Fibroblast of peridontal ligament (primary cell): ENCODE measurements at regions not wholly inside any gene's neighbourhood (a gene's known extent, or its start where the extent isn't known, plus 50 kb on each side); places are given as distances from the start of the nearest gene placed in this dataset.
"Not testable (repeated sequence)": the region's sequence is repeated elsewhere in the genome, so short reads cannot be mapped to it uniquely, and the experiment has no call there.

Experiments used
- DNase-seq: peaks from one replicate; pipeline ENCODE4 v3.0.0-alpha.2; 2010; ENCODE audit errors: extremely low read depth

DNA sequence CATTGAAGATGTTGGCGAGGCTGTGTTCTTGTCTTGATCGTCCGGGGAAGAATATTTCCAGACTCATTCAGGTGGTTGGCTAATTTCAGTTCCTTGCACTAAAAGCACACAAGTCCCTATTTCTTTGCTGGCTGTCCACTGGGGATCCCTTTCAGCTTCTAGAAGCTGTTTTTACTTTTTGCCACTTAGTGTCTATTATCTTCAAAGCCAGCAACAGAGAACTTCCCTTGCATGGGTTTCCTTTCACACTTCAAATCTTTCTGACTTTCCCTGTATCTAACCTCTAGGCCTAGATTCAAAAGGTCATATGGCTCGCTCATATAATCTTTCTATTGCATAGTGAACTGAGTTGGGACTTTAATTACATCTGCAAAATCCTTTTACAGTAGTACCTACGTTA is 215.3 kb upstream of the PCDH9 start:
- DNase-seq: no peak

DNA sequence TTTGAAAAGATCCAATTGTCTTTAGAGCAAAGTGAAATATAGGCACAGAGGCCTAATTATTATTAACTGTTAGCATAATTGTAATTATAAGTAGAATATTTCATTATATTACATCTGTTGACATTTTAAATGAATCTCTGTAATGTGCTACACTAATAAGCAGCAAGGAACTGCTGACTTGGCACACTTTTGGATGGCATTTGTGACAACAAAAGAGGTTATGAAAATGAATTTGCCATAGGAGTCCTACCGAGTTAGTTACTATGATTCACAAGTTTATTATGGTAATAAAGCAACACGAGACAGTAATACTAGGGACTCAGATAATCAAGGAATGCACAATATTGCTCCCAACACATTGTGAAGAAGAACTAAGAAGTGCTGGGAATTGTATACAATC is 213.8 kb upstream of the PCDH9 start:
- DNase-seq: no peak

DNA sequence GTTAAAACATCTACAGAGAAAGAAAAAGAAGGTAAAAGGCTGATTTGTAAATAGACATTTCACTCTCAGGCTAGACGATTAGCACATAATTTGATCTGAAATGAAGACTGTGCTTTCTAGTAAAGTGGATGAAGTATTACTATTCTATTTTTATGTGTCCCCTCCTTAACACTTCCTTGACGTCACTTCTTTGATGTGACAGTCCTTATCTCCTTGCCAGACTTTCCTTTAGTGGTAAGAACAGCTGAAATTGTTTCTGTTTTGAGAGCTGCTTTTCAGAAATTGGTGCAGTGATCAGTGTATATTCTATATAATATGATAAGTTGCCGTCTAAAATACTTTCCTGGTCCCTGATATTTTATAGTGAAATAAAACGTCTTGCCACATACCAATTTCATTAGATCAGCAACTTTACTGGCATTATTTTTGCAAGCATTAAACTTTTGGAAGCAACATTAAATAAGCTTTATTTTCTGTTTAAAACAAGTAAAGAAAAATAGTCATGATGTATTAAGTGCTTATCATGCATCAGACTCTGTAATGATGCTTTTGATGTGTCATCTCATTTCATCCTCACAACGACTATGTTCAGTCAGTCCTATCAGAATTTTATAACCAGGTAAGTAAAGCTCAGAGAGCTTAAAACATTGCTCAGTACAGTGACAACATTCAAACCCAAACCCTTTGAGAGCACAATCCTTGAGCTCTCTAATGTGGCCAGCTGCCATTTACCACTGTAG is 210.3 kb upstream of the PCDH9 start:
- DNase-seq: no peak

DNA sequence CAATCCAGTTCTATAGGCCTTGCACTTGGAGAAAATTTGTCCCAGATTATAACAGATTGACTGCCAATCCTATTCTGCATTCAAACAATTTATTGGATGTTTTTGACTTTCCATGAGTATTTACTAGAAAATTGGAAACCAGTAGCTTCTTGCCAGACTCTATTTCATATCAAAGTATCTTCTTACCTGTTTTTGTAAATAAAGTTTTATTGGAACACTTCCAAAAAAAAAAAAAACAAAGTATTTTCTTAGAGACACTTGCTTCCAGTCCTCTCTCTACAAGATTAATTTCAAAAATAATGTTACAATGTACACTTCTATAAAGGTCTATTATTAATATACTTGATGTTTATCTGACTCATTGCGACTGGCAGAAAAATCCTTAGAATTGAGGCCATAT is 209.2 kb upstream of the PCDH9 start:
- DNase-seq: no peak

DNA sequence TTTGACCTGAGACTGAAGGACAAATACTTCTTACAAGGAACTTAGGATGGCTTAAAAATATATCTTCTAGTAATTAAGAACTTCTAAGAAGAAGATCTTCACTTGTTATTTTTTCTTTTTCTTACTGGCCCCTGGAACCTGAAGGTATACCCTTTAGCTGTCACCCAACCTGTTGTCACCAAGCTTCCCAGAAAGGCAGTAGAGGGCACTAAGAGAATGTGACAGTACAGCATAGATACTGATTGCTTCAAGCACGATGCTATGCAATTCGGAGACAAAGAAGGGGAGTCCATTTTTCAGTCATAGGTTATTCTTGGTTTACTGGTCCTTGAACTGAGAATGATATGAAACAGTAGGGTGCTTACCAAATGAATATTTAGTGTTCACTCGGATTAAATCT is 208.3 kb upstream of the PCDH9 start:
- peak; percentile 1 for DNase-seq

DNA sequence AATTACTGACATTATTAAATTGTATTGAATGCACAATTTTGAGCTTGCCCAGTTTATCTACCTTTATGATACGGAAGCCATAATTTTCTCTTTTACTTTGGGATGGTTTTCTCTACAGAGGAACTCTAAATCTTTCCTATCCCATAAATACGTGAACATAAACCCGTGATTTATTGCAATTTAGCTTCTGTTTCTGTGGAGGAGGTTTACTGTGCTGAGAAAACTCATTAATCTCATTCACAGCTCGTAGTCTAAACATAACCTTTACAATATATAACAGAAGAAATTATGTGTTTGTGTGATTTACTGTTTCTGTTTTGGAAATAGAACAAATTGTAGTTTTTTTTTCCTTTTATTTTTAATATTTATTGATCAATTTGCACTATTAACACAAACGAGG is 207.1 kb upstream of the PCDH9 start:
- DNase-seq: no peak

DNA sequence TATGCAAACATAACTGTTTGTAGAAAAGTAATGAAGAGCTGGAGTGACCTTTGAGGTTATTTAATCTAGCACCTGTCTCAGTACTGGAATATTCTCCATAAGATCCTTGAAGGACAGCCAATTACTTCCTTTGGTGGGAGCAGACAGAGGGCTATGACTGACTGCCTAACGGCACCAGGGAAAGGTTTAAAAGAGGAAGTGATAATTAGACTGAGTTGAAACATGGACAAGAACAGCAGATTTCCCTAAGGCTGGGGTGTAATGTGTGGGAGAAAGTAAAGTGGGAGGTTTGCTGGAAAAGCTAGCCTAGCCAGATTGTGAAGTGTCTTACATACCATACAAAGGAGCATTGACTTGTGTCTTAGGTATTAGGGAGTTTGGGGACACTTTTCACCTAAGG is 191.3 kb upstream of the PCDH9 start:
- DNase-seq: no peak

DNA sequence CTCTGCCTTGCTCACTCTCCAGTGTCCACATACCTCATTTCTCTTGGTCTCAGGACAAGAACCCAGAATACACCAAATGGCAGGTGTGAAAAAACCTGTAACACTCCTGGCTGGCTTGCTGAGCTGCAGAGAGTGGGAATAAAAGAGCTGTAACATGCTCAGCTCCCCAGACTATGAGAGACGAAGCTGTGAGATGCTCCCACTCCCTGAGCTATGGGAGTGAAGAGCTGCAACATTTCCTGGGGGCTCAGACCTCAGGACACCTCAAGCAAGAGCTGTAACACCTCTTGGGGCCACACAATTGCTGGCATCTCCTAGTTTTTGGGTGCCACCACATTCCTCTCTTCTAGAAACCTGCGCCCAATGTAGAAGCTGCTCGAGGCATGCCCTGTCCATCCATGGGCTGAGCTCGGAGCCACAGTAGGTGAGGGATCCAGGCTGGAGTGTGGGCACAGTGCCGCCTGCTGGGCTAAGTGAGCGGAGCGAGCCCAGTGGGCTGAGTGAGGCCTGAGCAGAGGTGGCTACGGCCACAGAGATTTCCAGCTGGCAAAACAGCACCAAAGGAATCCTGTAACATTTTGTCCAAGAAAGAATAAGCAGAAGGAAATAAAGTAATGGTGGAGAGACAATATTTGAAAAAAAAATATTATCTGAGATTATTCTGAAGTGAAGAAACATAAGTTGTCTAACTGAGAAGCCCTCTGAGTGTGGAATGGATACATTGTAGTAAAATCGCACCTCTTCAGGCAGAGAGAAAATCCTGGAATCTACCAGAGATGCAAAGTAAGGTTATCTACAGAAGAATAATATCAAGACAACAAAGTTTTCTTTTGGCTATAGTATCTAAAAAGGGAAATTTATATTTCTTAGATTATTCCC is 186.2 kb upstream of the PCDH9 start:
- DNase-seq: peak; percentile 21

DNA sequence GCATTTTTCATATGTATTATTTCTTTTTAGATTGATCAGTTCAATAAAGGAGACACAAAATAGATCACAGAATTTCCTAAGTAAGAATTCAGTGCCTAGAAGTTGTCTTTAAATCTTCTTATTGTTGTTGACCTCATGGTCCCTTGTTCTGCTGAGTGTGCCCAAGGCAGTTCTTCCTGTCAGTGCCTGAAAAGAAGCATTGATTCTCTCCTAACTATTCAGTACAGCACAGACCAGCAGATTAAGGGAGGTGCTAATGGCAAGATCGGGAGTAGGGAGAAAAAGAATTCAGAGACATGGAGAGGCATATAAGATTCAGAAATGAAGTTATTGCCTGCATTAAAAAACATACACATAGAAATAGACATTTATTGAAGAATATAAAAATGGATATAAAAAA is 180.5 kb upstream of the PCDH9 start:
- no peak for DNase-seq

DNA sequence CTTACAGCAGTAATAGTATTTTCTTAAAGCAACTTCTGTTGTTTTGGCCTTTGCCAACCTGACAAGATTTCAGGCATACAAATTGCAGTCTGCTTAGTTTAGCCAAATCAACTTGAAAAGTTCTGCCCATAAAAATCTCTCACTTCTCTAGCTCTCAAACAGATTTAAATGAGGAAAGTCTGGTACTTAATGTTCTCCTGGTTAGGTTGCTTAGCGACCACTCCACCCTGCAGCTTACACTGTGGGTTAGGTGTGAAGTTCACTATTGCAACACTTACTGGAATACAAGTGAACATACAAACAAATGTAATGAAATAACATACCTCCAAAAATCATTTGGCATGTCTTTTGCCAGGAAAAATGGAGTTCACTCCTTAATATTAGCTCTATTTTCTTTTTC is 178.7 kb upstream of the PCDH9 start:
- no peak for DNase-seq

DNA sequence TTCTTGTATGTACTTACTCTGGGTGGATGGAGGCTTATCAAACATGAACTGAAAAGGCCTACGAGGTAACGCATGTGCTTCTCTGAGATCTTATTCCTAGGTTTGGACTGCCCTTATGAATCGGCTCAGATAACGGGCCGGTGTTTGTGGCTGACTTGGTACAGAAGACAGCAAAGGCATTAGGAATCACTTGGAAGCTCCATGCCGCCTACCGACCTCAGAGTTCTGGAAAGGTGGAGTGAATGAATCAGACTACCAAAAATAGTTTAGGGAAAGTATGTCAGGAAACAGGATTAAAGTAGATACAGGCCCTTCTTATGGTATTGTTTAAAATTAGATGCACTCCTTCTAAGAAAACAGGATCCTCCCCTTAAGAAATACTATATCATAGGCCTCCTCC is 172.4 kb upstream of the PCDH9 start:
- DNase-seq: no peak

DNA sequence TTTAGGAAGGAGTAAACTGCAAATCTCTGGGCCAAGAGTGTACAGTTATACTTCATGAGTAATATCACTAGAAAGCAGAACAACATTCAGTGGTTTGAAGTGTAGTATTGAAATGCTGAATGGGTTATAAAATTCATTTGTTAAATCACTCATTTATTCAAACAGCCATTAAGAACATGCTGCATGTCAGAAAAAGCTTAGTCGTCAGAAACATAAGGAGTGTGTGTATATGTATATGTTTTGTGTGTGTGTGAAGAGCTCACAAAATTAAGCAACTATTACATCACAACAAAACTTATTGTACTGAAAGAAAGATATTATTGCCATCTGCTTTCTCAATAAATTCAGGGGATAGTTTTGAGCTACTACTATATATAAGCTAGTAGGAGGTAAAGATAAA is 165.4 kb upstream of the PCDH9 start:
- DNase-seq: no peak

DNA sequence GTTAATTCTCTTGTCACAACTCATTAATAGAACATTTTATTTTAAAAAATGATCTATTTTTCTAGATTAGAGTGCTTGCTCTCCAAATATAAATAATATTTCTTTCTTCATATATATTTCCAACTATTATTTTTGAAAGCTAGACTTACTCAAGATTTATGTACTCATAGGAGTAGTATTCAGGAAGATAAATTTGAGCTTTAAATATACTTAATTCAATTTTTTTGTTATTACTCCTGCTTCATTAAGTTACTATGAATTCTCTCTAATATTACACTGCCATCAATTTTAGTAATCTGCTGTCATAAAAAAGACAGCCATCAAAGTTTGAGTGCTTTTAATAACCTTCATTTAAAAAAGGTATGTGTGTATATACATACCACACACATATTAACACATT is 161.9 kb upstream of the PCDH9 start:
- DNase-seq: no peak

DNA sequence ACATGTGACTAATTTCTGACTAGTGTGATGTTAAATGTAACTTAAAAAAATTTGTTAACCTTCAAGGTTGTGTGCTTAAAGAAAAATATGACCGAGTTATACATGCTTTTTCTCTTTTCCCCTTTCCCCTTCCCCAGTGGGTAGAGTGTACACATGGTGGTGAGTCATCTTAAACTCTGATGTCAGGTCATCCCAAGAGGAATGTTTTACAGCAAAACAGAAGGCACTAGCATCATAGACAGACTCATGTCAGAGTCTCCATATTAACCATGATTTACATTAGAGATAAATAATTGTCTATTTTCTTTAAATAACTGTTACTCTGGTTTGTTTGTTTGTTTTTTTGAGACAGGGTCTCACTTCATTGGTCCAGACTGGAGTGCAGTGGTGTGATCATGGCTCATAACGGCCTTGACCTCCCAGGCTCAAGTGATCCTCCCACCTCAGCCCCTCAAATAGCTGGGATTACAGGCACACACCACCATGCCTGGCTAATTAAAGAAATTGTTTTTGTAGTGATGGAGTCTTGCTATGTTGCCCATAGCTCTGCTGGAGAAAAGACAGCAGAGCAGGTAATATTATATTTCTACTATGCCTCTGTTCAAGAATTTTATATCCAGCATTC is 160.4 kb upstream of the PCDH9 start:
- peak; percentile 64 for DNase-seq

DNA sequence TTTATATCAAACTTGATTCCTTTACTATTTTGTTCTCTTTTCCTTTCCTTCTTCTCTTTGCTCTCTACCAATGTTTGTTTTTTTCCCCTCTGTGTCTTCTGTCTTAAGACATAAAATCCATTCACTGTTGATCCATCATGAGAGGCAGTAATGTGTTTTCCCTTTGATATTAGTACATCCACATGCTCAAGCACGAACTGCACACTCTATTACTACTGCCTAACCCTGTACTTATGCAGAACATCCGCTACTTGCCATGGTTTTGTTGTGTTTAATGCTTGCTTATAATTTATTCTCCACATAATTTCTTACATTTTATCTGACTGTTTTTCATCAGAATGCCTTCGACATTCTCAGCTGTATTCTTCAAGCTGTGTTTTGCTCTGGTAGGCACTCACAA is 159.0 kb upstream of the PCDH9 start:
- DNase-seq: no peak

DNA sequence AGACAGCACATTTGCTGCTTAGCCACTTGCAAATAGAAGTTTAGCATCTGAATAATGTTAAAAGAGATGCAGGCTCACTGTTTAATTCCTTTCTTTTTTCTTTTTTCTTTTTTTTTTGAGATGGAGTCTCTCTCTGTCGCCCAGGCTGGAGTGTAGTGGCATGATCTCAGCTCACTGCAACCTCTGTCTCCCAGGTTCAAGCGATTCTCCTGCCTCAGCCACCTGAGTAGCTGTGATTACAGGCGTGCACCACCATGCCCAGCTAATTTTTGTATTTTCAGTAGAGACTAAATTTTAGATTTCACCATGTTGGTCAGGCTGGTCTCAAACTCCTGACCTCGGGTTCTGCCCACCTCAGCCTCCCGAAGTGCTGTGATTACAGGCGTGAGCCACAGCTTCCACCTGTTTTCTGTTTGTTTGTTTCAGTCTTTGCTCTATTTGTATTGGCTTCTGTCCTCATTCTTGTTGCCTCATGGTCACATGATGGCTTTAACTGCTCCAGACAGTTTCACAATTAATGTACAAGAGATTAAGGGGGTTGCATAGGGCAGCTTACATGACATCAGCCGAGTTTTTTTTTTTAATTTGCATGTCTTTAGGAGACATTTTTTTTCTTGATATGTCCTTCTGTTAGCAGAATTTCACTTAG is 153.1 kb upstream of the PCDH9 start:
- DNase-seq: not testable (repeated sequence)

DNA sequence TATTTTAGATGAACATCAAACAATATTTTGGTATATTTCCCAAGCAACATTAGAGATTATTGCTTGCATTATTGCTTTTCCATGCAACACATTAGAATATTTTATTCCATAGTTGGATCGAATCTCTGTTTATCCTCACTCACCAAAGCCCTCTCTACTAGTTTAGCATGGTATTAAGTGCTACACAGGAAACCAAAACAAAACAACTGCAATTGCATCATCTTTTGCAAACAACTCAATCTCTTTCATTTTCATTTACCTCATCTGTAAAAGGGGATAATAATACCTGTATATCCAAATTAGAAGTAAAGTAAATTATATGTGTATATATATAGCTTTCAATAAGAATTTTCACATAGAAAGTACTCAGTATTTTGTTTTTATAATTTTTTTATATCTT is 147.8 kb upstream of the PCDH9 start:
- DNase-seq: no peak

DNA sequence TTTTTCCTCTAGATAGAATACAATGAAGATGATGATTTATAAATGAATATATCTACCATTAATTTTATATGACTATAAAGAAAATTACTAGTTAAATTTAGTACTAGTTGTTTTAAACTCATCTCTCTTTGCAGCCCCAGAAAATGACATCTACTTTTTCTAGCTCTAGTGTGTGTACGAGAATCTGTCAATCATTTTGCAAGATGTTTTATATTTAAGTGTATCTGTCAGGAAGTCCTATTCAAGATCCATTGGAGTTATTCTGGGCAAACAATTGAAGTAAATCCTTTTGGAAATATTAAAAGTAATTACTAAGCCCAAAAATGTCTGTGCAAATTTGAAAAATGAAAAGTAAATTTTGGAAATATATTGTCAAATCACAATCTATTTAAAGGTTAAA is 144.3 kb upstream of the PCDH9 start:
- DNase-seq: no peak

DNA sequence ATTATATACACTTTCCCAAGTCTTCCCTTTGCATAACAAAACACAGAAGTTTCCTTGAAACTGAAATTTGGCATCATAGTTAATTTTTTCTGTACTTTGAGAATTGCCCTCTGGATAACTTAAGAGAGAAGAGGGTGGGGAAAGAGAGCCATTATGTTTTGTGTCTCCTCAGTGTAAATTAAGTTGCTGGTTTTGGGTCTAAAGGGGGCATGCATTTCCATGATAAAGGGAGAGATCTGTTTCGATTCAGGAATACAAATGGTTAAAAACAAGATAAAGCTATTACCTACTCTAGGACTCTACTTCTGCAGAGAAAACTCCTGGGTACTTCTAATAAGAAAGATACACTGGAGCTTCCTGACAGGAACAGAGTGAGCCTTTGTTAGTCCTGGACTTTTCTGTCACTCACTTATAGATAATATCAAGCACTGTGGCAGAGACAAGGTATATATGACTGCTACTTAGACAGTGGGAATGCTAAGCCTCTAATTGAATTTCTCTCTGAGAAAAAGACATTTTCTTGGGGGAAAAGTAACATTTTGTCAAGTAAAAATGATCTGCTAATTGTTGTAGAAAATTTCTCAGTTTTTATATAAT is 142.8 kb upstream of the PCDH9 start:
- DNase-seq: no peak

DNA sequence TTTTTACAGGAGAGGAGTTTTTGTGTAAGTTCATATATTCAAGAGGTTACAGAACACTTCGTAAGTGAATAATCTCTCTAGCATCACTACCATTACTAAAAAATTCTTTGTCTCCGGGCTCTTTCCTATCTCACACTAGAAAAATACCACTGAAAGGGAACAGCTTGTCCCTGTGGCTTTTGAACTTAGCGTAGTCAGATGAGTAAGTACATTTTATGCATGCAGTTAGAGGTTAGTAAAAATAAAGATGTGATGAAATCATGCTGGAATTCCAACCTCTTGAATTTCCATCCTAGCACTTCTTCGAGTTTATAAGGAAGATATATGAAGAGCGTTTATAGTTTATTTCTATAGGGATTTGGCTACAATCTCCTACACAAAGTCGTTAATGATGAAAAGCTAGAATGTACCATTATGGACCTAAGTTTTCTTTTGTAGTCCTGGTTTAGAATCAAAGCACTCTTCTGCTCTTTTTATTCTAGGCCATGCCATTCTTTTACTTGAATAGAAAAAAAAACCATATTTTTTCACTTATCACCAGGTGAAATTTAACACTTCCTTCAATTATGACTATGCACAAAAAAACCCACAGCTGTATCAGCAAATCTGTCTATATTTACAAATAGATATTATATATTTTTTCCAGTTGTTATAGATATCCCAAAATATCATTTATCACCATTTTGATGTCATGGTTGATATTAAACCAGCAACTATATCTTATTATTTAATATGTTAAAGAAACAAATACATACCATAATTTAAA is 139.9 kb upstream of the PCDH9 start:
- peak; percentile 89 for DNase-seq

DNA sequence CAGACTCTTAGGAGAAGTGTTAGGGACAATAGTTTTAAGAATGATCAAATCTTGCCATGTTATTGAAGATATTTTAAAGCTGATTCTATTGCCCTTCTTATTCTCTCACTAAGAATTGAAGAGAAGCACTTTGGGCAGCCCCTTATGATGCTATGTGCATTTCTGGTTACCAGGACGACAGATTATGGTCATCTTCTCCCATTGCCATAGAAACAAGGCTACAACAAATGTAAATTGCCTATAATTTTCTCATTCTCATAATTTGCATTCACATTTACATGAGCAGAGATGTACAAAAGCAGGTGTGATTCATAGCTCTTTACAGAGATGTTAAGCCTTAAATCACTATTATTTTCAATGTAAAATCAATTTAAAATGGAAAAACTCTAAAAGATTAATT is 137.3 kb upstream of the PCDH9 start:
- DNase-seq: no peak
